Astrocyte of the hippocampus (primary cell): ENCODE measurements at regions not wholly inside any gene's neighbourhood (a gene's known extent, or its start where the extent isn't known, plus 50 kb on each side); places are given as distances from the start of the nearest gene placed in this dataset.
"Not testable (repeated sequence)": the region's sequence is repeated elsewhere in the genome, so short reads cannot be mapped to it uniquely, and the experiment has no call there.

ENCODE experiments used
- DNase-seq: peaks from one replicate; pipeline ENCODE4 v3.0.0; 2011; ENCODE audit warnings: low read depth, low spot score

DNA sequence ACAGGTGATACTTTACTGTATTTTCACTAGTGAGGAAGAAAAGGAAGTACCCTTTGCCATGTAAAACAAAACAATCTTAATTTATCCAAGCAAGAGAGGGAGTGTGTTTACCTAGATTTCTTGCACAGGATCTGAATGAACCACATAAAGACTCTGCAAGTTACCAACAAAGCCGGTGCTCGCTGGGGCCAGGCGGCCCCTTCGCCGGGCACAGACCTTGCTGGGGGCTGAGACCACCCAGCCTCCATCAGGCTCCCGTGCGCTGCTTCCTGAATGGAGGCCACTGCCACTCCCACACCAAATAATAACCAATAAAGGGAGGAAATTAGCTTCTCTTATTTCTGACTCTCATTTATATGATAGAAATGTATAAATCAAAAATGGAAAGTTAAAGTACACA, 625.0 kb upstream of the ADARB2 start:
- no peak for DNase-seq

GRCh38 chr10:2358586-2358985, 621.3 kb upstream of the ADARB2 start:
- DNase-seq = no peak

- no peak for DNase-seq
These were observed 619.3 kb upstream of the ADARB2 start for GRCh38 chr10:2356670-2357069.

DNA sequence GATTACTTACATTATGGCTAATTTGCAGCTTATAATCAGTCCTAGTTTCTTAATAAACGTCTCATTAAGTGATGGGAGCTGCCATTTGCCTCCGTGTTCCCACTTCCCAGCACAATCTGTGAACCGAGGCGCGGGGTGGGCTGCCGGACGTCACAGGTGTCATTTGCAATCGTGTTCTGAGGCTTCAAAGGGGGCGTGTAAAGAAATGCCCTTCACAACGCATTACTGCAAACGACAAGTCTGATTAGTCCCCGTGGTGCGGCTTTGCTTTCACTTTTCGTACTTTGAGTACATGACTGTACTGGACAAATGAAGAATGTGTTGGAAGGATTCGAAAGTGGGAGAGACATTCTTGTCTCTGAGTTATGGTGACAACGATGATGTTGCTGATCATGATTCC, 614.2 kb upstream of the ADARB2 start:
- no peak for DNase-seq

DNA sequence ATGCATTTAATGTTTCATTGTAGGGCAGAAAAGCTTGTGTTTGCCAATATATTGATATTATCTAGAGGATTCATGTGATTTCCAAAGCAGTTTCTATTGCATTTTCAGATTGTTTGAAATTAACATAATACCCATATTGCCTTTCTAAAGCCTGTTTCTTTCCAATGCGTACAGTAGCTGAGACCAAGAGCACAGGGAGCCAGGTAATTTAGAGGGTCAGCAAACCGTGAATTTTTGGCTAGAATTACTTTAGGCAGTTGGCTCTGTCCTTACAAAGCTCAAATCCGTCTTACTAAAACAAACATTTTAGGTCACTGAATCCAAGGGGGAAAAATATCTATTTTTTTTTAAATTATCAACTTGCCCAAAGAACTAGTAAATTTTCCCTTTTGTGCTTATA, 604.9 kb upstream of the ADARB2 start:
- no peak for DNase-seq

DNA sequence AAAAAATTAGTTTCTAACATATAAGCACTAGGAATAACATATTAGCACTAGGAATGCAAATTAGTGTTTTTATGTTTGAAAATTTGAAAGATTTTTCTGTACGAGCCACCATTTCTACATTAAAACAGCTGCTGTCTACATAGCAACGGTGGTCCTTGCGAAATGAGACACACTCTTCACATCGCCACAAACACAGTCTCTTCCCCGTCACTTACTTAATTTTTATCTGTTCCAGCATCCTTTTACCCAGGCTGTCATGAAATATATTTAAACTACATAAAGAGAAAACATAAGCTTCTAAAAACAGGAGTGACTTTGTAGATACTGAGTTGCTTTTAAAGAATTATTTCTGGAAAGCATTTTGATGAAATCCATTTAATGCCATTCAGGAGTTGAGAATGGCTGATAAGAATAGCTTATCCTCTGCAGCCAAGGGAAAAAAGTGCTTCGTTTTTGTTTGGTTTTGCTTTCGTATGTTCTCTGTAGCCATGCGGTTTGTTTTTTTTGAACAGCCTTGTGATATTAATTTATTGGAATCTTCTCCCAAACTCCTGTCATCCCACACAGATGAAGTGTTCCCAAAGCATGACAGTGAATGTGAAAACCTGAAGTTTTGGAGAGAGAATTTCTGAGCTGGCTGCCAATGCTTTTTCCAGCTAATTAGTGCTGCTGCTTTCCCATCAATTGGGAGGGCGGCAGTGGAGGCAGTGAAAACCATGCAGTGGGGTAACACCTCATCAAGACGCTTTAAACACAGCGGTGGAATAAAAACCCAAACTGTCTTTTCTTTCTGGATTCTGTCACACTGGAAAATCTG, 603.7 kb upstream of the ADARB2 start:
- peak; percentile 2 for DNase-seq

DNA sequence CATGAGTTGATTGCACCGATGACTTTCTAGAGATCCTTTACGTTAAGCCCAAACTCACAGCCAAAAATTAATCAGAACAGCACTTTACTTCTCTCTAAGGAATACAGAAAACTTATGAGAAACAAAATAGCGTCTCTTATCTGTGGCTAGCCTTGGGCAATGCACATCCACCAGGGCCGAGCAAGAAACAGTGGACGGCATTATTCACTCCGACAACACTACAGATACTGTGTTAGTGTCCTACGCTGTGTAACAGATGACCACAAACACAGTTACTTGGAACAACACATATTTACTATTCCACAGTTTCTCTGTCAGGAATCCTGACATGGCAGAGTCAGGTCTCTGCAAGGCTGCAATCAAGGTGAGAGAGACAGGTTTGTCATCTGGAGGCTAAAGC, 598.3 kb upstream of the ADARB2 start:
- DNase-seq = no peak

DNA sequence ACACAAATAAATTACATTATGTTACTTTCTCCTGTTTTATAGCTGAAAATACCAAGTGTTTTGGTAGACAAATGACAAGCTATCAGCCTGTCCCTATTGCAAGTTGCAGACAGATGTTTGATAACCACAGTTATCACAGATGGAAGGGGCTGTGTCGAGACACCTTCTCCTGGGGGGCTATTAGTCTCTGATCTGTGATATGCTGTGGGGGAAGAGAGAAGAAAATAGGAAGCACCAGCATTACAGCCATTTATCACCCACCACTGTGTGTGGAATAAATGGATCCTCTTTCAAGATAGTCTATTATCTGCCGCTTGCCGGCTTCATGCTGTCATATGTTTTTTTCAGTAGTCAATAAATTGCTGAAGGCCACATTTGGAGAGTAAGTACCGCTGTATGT, 597.2 kb upstream of the ADARB2 start:
- DNase-seq = no peak

DNA sequence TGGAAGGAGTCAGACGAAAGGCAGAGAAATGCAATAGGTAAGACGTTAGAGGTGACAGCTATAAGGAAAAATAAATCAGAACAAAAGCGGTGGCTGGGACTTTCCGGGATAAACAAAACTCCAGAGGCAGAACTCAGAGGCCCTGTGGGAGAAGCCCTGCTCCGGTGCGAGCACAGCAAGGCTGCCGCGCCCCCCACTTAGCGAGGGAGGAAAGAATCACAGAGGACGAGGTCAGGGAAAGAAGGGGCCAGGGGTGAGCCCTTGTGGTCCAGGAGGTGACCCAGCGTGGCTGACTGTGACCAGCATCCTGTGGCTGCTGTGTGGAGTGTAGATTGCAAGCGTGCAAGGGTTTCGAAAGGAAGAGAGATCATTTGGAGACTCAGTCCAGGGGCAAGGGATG, 591.8 kb upstream of the ADARB2 start:
- DNase-seq = no peak

DNA sequence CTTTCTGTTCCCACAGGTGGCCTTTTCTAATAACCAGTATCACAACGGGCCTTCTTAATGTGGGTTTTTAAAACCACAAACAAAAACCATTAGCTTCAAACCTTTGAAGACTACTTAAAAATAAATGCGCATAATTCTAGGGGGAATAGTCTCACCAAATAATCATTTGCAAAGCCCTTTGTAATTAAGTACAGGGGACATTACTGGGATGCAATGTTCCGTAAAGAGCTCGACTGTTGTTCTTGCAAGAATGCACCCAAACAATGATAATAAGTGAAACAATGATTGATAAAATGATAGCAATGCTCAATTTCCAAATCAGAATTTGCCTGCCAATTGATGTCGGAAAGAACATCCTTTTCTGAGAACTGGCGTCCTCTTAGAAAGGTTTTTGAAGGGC, 589.1 kb upstream of the ADARB2 start:
- no peak for DNase-seq

DNA sequence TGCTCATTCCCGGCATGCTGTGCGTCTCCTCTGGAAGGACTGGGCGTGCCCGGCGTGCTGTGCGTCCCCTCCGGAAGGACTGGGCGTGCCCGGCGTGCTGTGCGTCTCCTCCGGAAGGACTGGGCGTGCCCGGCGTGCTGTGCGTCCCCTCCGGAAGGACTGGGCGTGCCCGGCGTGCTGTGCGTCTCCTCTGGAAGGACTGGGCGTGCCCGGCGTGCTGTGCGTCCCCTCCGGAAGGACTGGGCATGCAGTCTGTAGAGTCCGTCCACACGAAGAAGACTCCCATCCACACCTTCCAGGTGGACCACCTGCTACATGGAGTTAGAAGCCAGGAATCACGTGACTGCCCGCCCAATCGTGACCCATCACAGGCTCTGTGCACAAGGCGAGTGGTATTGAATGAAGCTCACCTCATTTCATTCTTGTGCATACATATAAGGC, 577.7 kb upstream of the ADARB2 start:
- DNase-seq = not testable (repeated sequence)

GRCh38 chr10:2306081-2306480, 568.8 kb upstream of the ADARB2 start:
- DNase-seq = no peak

DNA sequence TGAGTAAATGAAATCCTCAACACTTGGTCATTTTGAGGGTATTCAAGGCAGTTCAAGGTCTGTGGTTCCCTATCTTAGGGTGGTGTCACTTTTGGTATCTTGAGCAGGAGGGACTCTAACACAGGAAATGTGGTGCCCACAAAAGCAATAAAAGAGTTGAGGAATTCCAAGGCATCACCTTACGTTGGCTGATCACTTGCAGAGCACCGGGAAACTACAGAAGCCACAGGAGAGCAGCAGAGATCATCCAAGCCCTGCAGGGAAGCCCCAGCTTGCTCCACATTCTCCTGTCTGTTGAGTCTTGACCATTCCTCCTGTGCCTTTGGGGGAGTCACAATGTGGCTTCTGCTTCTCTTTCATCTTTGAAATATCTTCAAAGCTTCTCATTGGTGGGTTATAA, 565.8 kb upstream of the ADARB2 start:
- no peak for DNase-seq

- no peak for DNase-seq
These were observed 563.9 kb upstream of the ADARB2 start for GRCh38 chr10:2301227-2301626.

GRCh38 chr10:2300231-2300630, 562.9 kb upstream of the ADARB2 start:
- DNase-seq = no peak

DNA sequence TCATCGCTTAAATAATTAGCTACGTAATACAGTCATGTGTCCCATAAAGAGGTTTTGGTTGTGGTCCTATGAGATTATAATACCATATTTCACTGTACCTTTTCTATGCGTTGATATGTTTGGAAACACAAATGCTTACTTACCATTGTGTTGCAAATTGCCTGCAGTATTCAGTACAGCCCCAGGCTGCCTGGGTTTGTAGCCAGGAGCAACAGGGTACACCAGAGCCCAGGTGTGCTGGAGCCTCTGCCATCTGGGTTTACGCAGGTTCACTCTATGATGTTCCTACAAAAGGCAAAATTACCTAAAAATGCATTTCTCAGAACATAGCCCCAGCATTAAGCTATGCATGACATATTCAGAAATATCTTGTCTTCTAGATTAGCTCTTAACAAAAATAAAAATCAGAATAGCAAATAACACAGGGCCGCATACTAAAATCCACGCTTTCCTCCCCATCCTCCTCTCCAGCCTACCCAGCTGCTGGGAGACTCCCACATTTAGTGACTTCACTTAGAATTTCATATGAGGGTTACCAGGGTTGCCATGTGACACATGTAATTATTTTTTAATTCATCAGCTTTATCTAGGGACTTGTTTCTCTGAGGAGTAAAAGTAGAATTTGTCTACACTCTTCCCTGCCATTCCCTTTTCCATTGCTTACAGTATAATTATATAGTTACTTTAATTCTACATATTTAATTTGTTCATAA, 559.0 kb upstream of the ADARB2 start:
- no peak for DNase-seq

GRCh38 chr10:2294739-2295138, 557.4 kb upstream of the ADARB2 start:
- DNase-seq = no peak

DNA sequence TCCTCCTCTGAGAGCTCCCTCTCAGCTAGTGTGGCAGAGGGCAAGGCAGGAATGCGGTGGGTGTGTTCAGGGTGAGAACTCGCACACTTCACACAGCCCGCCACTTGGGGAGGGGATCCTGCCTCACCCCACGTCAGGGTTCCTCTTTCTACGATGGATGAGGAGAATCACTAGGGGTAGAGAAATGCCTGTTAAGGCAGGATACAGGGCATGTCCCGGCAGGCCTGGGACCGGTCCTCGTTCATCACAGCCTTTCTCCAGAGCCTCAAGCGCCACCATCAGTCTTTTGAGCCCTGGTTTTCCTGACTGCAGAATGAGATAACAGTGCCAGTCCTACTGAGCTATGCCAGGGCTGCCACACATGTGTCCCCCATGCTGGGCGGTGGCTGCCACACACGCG, 546.7 kb upstream of the ADARB2 start:
- DNase-seq = no peak

DNA sequence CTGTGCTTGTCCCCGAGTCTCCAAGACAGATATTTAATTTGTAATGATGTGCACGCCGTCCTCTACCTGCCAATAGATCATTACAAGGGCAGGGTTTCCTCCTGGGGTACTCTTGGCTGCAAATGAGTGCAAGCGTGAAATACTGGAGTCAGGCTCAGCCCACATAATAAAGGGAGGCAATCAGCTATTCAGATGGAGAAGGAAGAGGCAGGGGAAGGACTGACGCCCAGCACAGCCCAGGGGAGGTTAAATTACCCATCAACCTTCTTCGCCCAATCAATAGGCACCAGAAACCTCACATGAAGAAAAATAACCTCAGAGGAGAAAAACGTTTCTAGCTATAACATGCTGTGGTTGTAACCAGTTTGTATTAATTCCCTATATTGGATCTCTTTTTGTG, 544.9 kb upstream of the ADARB2 start:
- DNase-seq = no peak

DNA sequence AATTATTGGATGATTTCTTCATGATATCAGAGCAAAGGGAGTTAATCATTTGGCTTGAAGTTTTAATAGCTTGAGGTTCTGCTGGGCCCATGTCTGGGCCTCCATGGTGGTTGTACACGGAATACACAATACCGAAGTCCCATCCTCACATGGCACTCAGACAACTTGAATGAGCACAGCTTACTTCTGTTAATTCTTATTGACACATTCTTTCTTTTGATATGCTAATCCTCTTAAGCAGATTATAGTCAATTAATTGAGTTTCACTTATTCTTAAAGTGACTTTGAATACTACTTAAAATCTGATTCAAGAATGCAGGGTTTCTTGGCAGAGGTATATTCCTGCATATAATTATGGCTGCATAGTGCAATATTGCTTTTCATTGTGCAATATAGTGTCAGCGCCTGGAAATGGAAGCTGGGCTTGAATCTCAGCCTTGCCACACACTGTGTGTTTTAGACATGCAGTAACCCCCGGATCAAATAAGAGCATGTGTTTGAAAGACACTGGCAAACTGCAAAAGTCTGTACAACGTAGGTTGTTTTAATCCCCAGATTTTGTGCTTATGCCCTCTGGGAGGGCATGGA, 543.5 kb upstream of the ADARB2 start:
- no peak for DNase-seq

- peak; percentile 28 for DNase-seq
These were observed 542.4 kb upstream of the ADARB2 start for GRCh38 chr10:2279711-2280110.

DNA sequence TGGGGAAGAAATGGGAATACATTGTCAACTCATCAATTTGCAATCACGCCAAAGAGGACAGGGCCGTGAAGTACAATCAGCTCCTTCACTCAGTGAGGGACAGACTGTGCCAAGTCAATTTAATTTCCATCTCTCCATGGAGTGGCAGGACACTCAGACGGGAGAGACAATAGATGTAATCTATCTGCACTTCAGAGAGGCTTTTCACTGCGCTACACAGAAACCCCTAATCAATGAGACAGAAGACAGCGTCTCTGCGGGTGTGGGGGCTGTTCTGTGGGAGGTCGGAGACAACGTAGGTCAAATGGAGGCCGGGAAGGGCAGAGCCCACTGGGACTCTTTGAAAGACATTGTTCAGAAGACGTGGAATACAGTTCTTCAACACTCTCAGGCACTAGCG, 541.0 kb upstream of the ADARB2 start:
- DNase-seq = no peak

DNA sequence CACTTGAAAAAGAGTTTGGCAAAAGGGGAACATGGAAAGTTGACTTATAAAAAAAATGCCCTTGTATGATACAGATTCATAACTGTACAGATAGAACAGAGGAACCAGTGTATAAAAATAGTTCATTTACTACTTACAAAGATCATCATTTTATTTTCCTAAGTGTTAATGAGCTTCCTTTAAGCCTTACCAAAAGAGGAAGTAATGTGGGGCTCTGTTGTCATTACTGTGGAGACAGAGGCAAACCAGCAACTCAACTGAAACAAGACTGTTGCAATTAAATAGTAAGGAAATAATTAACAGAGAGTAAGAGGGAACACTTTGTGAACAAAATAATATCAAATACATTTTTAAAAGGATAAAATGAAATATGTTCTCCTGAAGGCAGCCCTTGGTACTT, 526.2 kb upstream of the ADARB2 start:
- DNase-seq = no peak
